ENCODE measurements at regions not wholly inside any gene's neighbourhood (a gene's known extent, or its start where the extent isn't known, plus 50 kb on each side); places are given as distances from the start of the nearest gene placed in this dataset.

DNA sequence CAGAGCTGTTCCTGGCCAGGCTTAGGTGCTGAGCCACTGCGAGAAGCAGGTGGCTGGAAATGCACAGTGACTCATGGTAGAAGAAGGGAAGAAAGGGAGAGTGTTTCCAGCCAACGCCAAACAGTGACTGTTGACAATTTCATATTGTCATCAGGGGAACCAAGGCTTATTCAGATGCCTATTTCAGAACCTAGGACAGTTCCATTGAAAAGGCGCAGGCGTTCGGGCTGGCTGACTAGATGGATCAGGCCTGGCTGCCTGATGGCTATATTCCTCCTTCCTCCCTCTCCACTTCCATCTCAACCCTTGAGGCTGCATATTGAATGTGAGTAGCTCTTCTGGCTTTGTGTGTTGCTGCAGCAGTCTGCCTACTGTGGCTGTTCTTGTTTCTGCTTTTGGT, 73.0 kb upstream of the FRMPD4 start (continued):
- TF ChIP-seq MYBL2 (CRISPR knock-in tag; IDR thresholded peaks at IDR 0.05) (no peak), ZNF317 (CRISPR knock-in tag; IDR thresholded peaks at IDR 0.05; ENCODE audit: borderline replicate concordance, low read depth) (no peak), ZNF416 (CRISPR knock-in tag; IDR thresholded peaks at IDR 0.05) (no peak), ZNF121 (CRISPR knock-in tag; IDR thresholded peaks at IDR 0.05) (no peak)
- TF ChIP-seq, protein P1, sequence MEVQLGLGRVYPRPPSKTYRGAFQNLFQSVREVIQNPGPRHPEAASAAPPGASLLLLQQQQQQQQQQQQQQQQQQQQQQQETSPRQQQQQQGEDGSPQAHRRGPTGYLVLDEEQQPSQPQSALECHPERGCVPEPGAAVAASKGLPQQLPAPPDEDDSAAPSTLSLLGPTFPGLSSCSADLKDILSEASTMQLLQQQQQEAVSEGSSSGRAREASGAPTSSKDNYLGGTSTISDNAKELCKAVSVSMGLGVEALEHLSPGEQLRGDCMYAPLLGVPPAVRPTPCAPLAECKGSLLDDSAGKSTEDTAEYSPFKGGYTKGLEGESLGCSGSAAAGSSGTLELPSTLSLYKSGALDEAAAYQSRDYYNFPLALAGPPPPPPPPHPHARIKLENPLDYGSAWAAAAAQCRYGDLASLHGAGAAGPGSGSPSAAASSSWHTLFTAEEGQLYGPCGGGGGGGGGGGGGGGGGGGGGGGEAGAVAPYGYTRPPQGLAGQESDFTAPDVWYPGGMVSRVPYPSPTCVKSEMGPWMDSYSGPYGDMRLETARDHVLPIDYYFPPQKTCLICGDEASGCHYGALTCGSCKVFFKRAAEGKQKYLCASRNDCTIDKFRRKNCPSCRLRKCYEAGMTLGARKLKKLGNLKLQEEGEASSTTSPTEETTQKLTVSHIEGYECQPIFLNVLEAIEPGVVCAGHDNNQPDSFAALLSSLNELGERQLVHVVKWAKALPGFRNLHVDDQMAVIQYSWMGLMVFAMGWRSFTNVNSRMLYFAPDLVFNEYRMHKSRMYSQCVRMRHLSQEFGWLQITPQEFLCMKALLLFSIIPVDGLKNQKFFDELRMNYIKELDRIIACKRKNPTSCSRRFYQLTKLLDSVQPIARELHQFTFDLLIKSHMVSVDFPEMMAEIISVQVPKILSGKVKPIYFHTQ (CRISPR knock-in tag; IDR thresholded peaks at IDR 0.05), result no peak
- TF ChIP-seq, protein P2, sequence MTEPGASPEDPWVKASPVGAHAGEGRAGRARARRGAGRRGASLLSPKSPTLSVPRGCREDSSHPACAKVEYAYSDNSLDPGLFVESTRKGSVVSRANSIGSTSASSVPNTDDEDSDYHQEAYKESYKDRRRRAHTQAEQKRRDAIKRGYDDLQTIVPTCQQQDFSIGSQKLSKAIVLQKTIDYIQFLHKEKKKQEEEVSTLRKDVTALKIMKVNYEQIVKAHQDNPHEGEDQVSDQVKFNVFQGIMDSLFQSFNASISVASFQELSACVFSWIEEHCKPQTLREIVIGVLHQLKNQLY (CRISPR knock-in tag; IDR thresholded peaks at IDR 0.05), result no peak

DNA sequence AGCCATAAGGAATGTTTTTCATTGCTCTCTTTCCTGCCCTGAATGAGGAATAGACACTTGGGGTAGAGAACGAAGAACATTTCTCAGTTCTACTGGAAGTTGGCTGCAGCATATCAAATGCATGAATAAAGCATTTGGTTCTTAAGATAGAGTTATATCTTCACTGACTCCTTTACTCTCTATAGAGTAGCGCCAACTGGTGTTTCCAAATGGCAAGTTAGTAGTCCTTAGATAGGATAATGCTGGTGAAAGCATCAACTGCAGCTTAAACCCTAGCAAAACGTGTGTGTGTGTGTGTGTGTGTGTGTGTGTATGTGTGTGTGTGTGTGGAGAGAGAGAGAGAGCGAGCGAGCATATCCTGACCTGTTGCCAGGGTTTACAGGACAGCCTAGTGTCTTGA, 62.2 kb upstream of the FRMPD4 start:
- Mint-ChIP-seq H3K27me3 (ENCODE audit: low read depth) (peaks cover 3% of the 10 kb centered on the region; the same call in 1 of the 2 replicates), H3K9me3 (no peaks in the 10 kb centered on the region), H3K27ac (no peak overlapping the region; the same call in 1 of the 2 replicates), H3K4me1 (peaks cover 14% of the 10 kb centered on the region), H3K4me3 (no peak overlapping the region), H3K36me3 (no peaks in the 10 kb centered on the region)
- no peak for ATAC-seq
- CTCF ChIA-PET, result no interaction called here
- TF ChIP-seq, protein P1 (CRISPR knock-in tag; IDR thresholded peaks at IDR 0.05), result no peak
- TF ChIP-seq, protein P3, sequence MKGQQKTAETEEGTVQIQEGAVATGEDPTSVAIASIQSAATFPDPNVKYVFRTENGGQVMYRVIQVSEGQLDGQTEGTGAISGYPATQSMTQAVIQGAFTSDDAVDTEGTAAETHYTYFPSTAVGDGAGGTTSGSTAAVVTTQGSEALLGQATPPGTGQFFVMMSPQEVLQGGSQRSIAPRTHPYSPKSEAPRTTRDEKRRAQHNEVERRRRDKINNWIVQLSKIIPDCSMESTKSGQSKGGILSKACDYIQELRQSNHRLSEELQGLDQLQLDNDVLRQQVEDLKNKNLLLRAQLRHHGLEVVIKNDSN (CRISPR knock-in tag; IDR thresholded peaks at IDR 0.05), result no peak
- TF ChIP-seq ELF4 (CRISPR knock-in tag; IDR thresholded peaks at IDR 0.05; ENCODE audit: low read depth) (no peak), HMGA2 (CRISPR knock-in tag; IDR thresholded peaks at IDR 0.05) (no peak)
- TF ChIP-seq, protein P4, sequence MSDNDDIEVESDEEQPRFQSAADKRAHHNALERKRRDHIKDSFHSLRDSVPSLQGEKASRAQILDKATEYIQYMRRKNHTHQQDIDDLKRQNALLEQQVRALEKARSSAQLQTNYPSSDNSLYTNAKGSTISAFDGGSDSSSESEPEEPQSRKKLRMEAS (CRISPR knock-in tag; IDR thresholded peaks at IDR 0.05), result no peak
- TF ChIP-seq, protein P5, sequence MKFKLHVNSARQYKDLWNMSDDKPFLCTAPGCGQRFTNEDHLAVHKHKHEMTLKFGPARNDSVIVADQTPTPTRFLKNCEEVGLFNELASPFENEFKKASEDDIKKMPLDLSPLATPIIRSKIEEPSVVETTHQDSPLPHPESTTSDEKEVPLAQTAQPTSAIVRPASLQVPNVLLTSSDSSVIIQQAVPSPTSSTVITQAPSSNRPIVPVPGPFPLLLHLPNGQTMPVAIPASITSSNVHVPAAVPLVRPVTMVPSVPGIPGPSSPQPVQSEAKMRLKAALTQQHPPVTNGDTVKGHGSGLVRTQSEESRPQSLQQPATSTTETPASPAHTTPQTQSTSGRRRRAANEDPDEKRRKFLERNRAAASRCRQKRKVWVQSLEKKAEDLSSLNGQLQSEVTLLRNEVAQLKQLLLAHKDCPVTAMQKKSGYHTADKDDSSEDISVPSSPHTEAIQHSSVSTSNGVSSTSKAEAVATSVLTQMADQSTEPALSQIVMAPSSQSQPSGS (CRISPR knock-in tag; IDR thresholded peaks at IDR 0.05; ENCODE audit: borderline replicate concordance, low read depth), result no peak
- TF ChIP-seq, protein P6, sequence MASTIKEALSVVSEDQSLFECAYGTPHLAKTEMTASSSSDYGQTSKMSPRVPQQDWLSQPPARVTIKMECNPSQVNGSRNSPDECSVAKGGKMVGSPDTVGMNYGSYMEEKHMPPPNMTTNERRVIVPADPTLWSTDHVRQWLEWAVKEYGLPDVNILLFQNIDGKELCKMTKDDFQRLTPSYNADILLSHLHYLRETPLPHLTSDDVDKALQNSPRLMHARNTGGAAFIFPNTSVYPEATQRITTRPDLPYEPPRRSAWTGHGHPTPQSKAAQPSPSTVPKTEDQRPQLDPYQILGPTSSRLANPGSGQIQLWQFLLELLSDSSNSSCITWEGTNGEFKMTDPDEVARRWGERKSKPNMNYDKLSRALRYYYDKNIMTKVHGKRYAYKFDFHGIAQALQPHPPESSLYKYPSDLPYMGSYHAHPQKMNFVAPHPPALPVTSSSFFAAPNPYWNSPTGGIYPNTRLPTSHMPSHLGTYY (CRISPR knock-in tag; IDR thresholded peaks at IDR 0.05), result no peak
- TF ChIP-seq, protein P7, sequence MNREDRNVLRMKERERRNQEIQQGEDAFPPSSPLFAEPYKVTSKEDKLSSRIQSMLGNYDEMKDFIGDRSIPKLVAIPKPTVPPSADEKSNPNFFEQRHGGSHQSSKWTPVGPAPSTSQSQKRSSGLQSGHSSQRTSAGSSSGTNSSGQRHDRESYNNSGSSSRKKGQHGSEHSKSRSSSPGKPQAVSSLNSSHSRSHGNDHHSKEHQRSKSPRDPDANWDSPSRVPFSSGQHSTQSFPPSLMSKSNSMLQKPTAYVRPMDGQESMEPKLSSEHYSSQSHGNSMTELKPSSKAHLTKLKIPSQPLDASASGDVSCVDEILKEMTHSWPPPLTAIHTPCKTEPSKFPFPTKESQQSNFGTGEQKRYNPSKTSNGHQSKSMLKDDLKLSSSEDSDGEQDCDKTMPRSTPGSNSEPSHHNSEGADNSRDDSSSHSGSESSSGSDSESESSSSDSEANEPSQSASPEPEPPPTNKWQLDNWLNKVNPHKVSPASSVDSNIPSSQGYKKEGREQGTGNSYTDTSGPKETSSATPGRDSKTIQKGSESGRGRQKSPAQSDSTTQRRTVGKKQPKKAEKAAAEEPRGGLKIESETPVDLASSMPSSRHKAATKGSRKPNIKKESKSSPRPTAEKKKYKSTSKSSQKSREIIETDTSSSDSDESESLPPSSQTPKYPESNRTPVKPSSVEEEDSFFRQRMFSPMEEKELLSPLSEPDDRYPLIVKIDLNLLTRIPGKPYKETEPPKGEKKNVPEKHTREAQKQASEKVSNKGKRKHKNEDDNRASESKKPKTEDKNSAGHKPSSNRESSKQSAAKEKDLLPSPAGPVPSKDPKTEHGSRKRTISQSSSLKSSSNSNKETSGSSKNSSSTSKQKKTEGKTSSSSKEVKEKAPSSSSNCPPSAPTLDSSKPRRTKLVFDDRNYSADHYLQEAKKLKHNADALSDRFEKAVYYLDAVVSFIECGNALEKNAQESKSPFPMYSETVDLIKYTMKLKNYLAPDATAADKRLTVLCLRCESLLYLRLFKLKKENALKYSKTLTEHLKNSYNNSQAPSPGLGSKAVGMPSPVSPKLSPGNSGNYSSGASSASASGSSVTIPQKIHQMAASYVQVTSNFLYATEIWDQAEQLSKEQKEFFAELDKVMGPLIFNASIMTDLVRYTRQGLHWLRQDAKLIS (CRISPR knock-in tag; IDR thresholded peaks at IDR 0.05; ENCODE audit: borderline replicate concordance), result no peak
- POLR2A ChIA-PET, result no interaction called here
- no peak for DNase-seq (ENCODE audit: low spot score)
